HepG2 (cell line): ENCODE measurements at regions not wholly inside any gene's neighbourhood (a gene's known extent, or its start where the extent isn't known, plus 50 kb on each side); places are given as distances from the start of the nearest gene placed in this dataset.

ENCODE experiments used
- ATAC-seq: fragments of 200-7000 bp; cut with Tn5 transposase; 3 replicates; pipeline ENCODE4 v1.9.1; 2020; ENCODE audit warnings: mild to moderate bottlenecking, moderate library complexity
- BruUV-seq: library from RNA; stranded (reverse); fragments of 400-500 nt; replicated peaks from 2 replicates; lab custom pipeline; 2021; lab: Mats Ljungman, UMichigan
- CTCF ChIA-PET: fragments of 300-600 bp; formaldehyde crosslinking; extraction: SDS; loops from one replicate; lab custom pipeline; 2021; ENCODE audit warnings: low total read pairs, inconsistent platforms, low intra/inter-chr PET ratio; lab: Yijun Ruan, JAX
- POLR2A ChIA-PET: fragments of 350-600 bp; sonication (Branson Sonifier 250); formaldehyde crosslinking; loops from one replicate; lab custom pipeline; 2020; ENCODE audit warnings: antibody characterized with exemption, inconsistent platforms; lab: Yijun Ruan, JAX
- DNase-seq: peaks from one replicate; pipeline ENCODE4 v3.0.0-alpha.2; 2015; ENCODE audit warnings: low spot score
- FAIRE-seq: peaks from 3 replicates; lab custom pipeline; 2011; peaks lifted over from hg19 to GRCh38; lab: Jason Lieb, UNC
- H2AFZ ChIP-seq: one replicate; pipeline ENCODE4 v1.6.1; 2011; ENCODE audit warnings: low read length, inconsistent platforms
- H3K27ac ChIP-seq: fragments of 300-600 bp; 3 replicates; pipeline ENCODE4 v1.8.0; 2011; ENCODE audit warnings: mixed run types, mild to moderate bottlenecking, mixed read lengths, low read length, inconsistent platforms; ENCODE audit not compliant: insufficient read depth; ENCODE audit errors: extremely low read length
- H3K27me3 ChIP-seq, 2 experiments: fragments of 200-600 bp in 1 of 2; 2 replicates in 1 of 2; 3 replicates in 1 of 2; pipeline versions ENCODE4 v1.6.0 to v1.8.0; 2011; ENCODE audit warnings: low read length in 2 of 2, mild to moderate bottlenecking in 2 of 2, moderate library complexity in 2 of 2, inconsistent platforms in 1 of 2; ENCODE audit not compliant: insufficient read depth in 2 of 2, control insufficient read depth in 1 of 2
- H3K36me3 ChIP-seq, 2 experiments: fragments of 200-600 bp in 1 of 2; replicated peaks in 1 of 2; 2 replicates in 1 of 2; 3 replicates in 1 of 2; pipeline versions ENCODE4 v1.5.1 to v1.8.0; 2011; ENCODE audit warnings: low read length in 2 of 2, inconsistent platforms in 1 of 2; ENCODE audit not compliant: insufficient read depth in 2 of 2, control insufficient read depth in 1 of 2
- H3K4me1 ChIP-seq: 2 replicates; pipeline ENCODE4 v1.5.1; 2012; ENCODE audit warnings: low read length, inconsistent platforms; ENCODE audit not compliant: insufficient read depth
- H3K4me2 ChIP-seq: 2 replicates; pipeline ENCODE4 v1.6.0; 2011; ENCODE audit warnings: low read depth, low read length, inconsistent platforms
- H3K4me3 ChIP-seq, 3 experiments: fragments of 200-600 bp in 1 of 3; sonication (generic), shearing (Covaris generic) in 1 of 3; replicated peaks in 1 of 3; 2 replicates each; pipeline ENCODE4 v1.5.1; 2011 to 2016; ENCODE audit warnings: low read length in 3 of 3, inconsistent platforms in 2 of 3, low read depth in 2 of 3, mild to moderate bottlenecking in 2 of 3, control low read depth in 1 of 3, mixed read lengths in 1 of 3; ENCODE audit not compliant: insufficient read depth in 1 of 3
- H3K79me2 ChIP-seq: one replicate; pipeline ENCODE4 v1.6.1; 2011; ENCODE audit warnings: low read length, inconsistent platforms; ENCODE audit not compliant: insufficient read depth
- H3K9ac ChIP-seq: 2 replicates; pipeline ENCODE4 v1.6.0; 2011; ENCODE audit warnings: mild to moderate bottlenecking, low read depth, low read length, inconsistent platforms; ENCODE audit not compliant: insufficient read depth
- H3K9me3 ChIP-seq: 2 replicates; pipeline ENCODE4 v1.5.1; 2012; ENCODE audit warnings: mild to moderate bottlenecking, low read length
- H4K20me1 ChIP-seq: 2 replicates; pipeline ENCODE4 v1.6.0; 2011; ENCODE audit warnings: inconsistent platforms, mild to moderate bottlenecking, low read length, moderate library complexity; ENCODE audit not compliant: insufficient read depth
- ELF3 ChIP-seq: IDR thresholded peaks from 2 replicates; pipeline ENCODE4 v1.6.1; 2016; ENCODE audit warnings: missing genetic modification reagents, missing compliant biosample characterization
- HNF1A ChIP-seq, 2 experiments: sonication (generic) in 1 of 2; formaldehyde crosslinking in 1 of 2; IDR thresholded peaks; 2 replicates each; pipeline versions ENCODE4 v1.4.0 to v1.6.1; 2016 to 2020; ENCODE audit warnings: borderline replicate concordance in 1 of 2, low read depth in 1 of 2, mild to moderate bottlenecking in 1 of 2, missing genetic modification reagents in 1 of 2
- ZBTB34 ChIP-seq: sonication (generic); formaldehyde crosslinking; IDR thresholded peaks from 2 replicates; pipeline ENCODE4 v1.8.0; 2022; ENCODE audit warnings: mild to moderate bottlenecking, missing genetic modification reagents
- ZNF556 ChIP-seq: sonication (generic); formaldehyde crosslinking; IDR thresholded peaks from 2 replicates; pipeline ENCODE4 v1.4.0; 2020; ENCODE audit warnings: mild to moderate bottlenecking, missing genetic modification reagents, borderline replicate concordance
- WGBS: methylation state at CpG from one replicate; pipeline ENCODE4 v1.1.6; 2017; ENCODE audit warnings: low lambda C conversion rate; 5-methylcytosine and 5-hydroxymethylcytosine counted together
- in situ Hi-C: cut with HindIII; loops from 2 replicates; pipeline ENCODE4 v1.10.0; 2017; ENCODE audit warnings: low pct_unique_long_range_greater_than_20kb; ENCODE audit not compliant: extremely low pct_ligation_motif_present
- intact Hi-C: fragments of 100-400 bp; cut with micrococcal nuclease; formaldehyde crosslinking; loops from one replicate; pipeline ENCODE4 v1.10.0; 2022; ENCODE audit not compliant: unreplicated experiment

DNA sequence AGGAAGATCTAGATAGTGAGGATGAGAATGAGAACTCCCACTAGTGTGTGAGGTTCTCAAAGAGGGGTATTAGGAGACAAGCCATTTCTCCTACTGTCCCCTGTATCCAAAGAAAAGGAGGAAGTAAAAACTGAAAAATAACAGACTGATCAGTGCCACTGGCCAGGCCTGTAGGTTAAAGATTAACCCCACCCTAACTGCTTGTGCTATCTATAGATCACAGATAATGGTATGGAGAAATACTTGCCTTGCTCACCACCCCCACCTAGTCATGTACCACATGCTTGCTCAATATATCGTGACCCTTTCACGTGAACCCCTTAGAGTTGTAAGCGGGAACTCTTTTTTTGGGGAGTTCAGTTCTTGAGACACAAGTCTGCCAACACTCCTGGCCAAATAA lies 519.7 kb upstream of the FRG2C start:
- Histone ChIP-seq H3K4me3 (no peak overlapping the region), H3K4me2 (no peak overlapping the region), H3K27me3 (no peaks in the 10 kb centered on the region), H3K36me3 (no peaks in the 10 kb centered on the region), H3K79me2 (no peaks in the 10 kb centered on the region), H3K9ac (no peak overlapping the region), H3K9me3 (peaks cover 38% of the 10 kb centered on the region), H2AFZ (no peak overlapping the region), H3K4me1 (no peaks in the 10 kb centered on the region), H4K20me1 (no peaks in the 10 kb centered on the region), H3K27ac (no peak overlapping the region)
- ChIA-PET CTCF (no interaction called here), POLR2A (no interaction called here)
- intact Hi-C loops = no loop called here
- no TSS peak for BruUV-seq
- ATAC-seq (no peak), FAIRE-seq (no peak), DNase-seq (peak; percentile 12)
- in situ Hi-C loops = no loop called here
- 3% methylated on average over 3 of the region's 3 CpGs for WGBS
- TF ChIP-seq HNF1A (IDR thresholded peaks at IDR 0.05; ENCODE audit: low read depth) (peak; percentile 42; the same call in 1 of the 2 replicates), HNF1A (CRISPR knock-in tag; IDR thresholded peaks at IDR 0.05; ENCODE audit: borderline replicate concordance) (peak; percentile 49; the same call in 1 of the 2 replicates), ZBTB34 (CRISPR knock-in tag) (no peak), ELF3 (CRISPR knock-in tag) (peak; percentile 71), ZNF556 (CRISPR knock-in tag) (no peak)
